WTC11 (cell line): ENCODE measurements at regions not wholly inside any gene's neighbourhood (a gene's known extent, or its start where the extent isn't known, plus 50 kb on each side); places are given as distances from the start of the nearest gene placed in this dataset.

ENCODE experiments used
- ATAC-seq: fragments of 200-7000 bp; cut with Tn5 transposase; 2 replicates; pipeline ENCODE4 v1.10.0; 2021; ENCODE audit warnings: mild to moderate bottlenecking, moderate library complexity
- CTCF ChIA-PET: fragments of 300-600 bp; sonication (Branson Sonifier 250); formaldehyde crosslinking; loops from one replicate; lab custom pipeline; 2021; ENCODE audit warnings: antibody characterized with exemption; lab: Charles Lee
- POLR2A ChIA-PET: fragments of 350-600 bp; sonication (Branson Sonifier 250); formaldehyde crosslinking; loops from one replicate; lab custom pipeline; 2021; ENCODE audit warnings: antibody characterized with exemption; lab: Charles Lee
- DNase-seq: peaks from one replicate; pipeline ENCODE4 v3.0.0; 2021; ENCODE audit warnings: low spot score
- H3K27ac Mint-ChIP-seq: 2 replicates; pipeline ENCODE4 v1.8.0; 2021; ENCODE audit warnings: mixed read lengths
- H3K27me3 Mint-ChIP-seq: 2 replicates; pipeline ENCODE4 v1.8.0; 2021; ENCODE audit warnings: low read depth, mild to moderate bottlenecking, moderate library complexity, mixed read lengths
- H3K36me3 Mint-ChIP-seq: 2 replicates; pipeline ENCODE4 v1.8.0; 2021; ENCODE audit warnings: mixed read lengths
- H3K4me1 Mint-ChIP-seq: 2 replicates; pipeline ENCODE4 v1.8.0; 2022; ENCODE audit warnings: mixed read lengths
- H3K4me3 Mint-ChIP-seq: 2 replicates; pipeline ENCODE4 v1.8.0; 2021; ENCODE audit warnings: mild to moderate bottlenecking, moderate library complexity, mixed read lengths
- H3K9me3 Mint-ChIP-seq: 2 replicates; pipeline ENCODE4 v1.8.0; 2021; ENCODE audit warnings: mixed read lengths
- ATF6 ChIP-seq: sonication (generic); formaldehyde crosslinking; IDR thresholded peaks from 2 replicates; pipeline ENCODE4 v1.8.1; 2023; ENCODE audit warnings: mild to moderate bottlenecking, missing genetic modification reagents
- E2F1 ChIP-seq: sonication (generic); formaldehyde crosslinking; IDR thresholded peaks from 2 replicates; pipeline ENCODE4 v1.8.0; 2022; ENCODE audit warnings: mild to moderate bottlenecking, missing genetic modification reagents
- E2F4 ChIP-seq: sonication (generic); formaldehyde crosslinking; IDR thresholded peaks from 2 replicates; pipeline ENCODE4 v1.8.1; 2022; ENCODE audit warnings: low read depth, mild to moderate bottlenecking, moderate library complexity, missing genetic modification reagents, borderline replicate concordance
- ESRRA ChIP-seq: sonication (generic); formaldehyde crosslinking; IDR thresholded peaks from 2 replicates; pipeline ENCODE4 v1.8.1; 2022; ENCODE audit warnings: mild to moderate bottlenecking, missing genetic modification reagents, borderline replicate concordance
- GABPB1 ChIP-seq: sonication (generic); formaldehyde crosslinking; IDR thresholded peaks from 2 replicates; pipeline ENCODE4 v1.8.1; 2023; ENCODE audit warnings: mild to moderate bottlenecking, missing genetic modification reagents
- GTF2I ChIP-seq: fragments of 250-450 bp; sonication (Bioruptor Pico); conservative IDR thresholded peaks from 2 replicates; pipeline ENCODE4 v1.4.0; 2021; ENCODE audit warnings: mild to moderate bottlenecking
- HMGXB4 ChIP-seq: sonication (generic); formaldehyde crosslinking; IDR thresholded peaks from 2 replicates; pipeline ENCODE4 v1.8.1; 2023; ENCODE audit warnings: mild to moderate bottlenecking, moderate library complexity, missing genetic modification reagents
- JAZF1 ChIP-seq: fragments of 250-450 bp; sonication (Bioruptor Pico); IDR thresholded peaks from 2 replicates; pipeline ENCODE4 v1.9.0; 2021; ENCODE audit warnings: moderate library complexity, mild to moderate bottlenecking, inconsistent platforms
- JUN ChIP-seq: sonication (generic); formaldehyde crosslinking; IDR thresholded peaks from 2 replicates; pipeline ENCODE4 v1.8.0; 2023; ENCODE audit warnings: mild to moderate bottlenecking, missing genetic modification reagents
- MAX ChIP-seq: sonication (generic); formaldehyde crosslinking; IDR thresholded peaks from 2 replicates; pipeline ENCODE4 v1.8.0; 2022; ENCODE audit warnings: mild to moderate bottlenecking, missing genetic modification reagents
- NFATC4 ChIP-seq: fragments of 250-450 bp; sonication (Bioruptor Pico); IDR thresholded peaks from 2 replicates; pipeline ENCODE4 v1.9.0; 2021; ENCODE audit warnings: mild to moderate bottlenecking
- OVOL2 ChIP-seq: fragments of 250-450 bp; sonication (Bioruptor Pico); IDR thresholded peaks from 2 replicates; pipeline ENCODE4 v1.9.0; 2021; ENCODE audit warnings: mild to moderate bottlenecking, borderline replicate concordance
- PREB ChIP-seq: sonication (generic); formaldehyde crosslinking; IDR thresholded peaks from 2 replicates; pipeline ENCODE4 v1.8.1; 2022; ENCODE audit warnings: mild to moderate bottlenecking, missing genetic modification reagents, moderate library complexity, borderline replicate concordance
- TEAD4 ChIP-seq: sonication (generic); formaldehyde crosslinking; IDR thresholded peaks from 2 replicates; pipeline ENCODE4 v1.8.0; 2022; ENCODE audit warnings: mild to moderate bottlenecking, missing genetic modification reagents
- USF2 ChIP-seq: sonication (generic); formaldehyde crosslinking; IDR thresholded peaks from 2 replicates; pipeline ENCODE4 v1.8.1; 2023; ENCODE audit warnings: mild to moderate bottlenecking, missing genetic modification reagents, moderate library complexity
- ZBTB43 ChIP-seq: sonication (generic); formaldehyde crosslinking; IDR thresholded peaks from 2 replicates; pipeline ENCODE4 v1.8.1; 2023; ENCODE audit warnings: mild to moderate bottlenecking, missing genetic modification reagents
- ZNF219 ChIP-seq: sonication (generic); formaldehyde crosslinking; IDR thresholded peaks from 2 replicates; pipeline ENCODE4 v1.8.0; 2023; ENCODE audit warnings: missing genetic modification reagents, mild to moderate bottlenecking, borderline replicate concordance
- ZNF232 ChIP-seq: sonication (generic); formaldehyde crosslinking; IDR thresholded peaks from 2 replicates; pipeline ENCODE4 v1.8.0; 2022; ENCODE audit warnings: mild to moderate bottlenecking, missing genetic modification reagents
- ZNF317 ChIP-seq: sonication (generic); formaldehyde crosslinking; IDR thresholded peaks from 2 replicates; pipeline ENCODE4 v1.8.1; 2023; ENCODE audit warnings: low read depth, mild to moderate bottlenecking, moderate library complexity, missing genetic modification reagents, borderline replicate concordance
- ZNF512 ChIP-seq: sonication (generic); formaldehyde crosslinking; IDR thresholded peaks from 2 replicates; pipeline ENCODE4 v1.8.1; 2022; ENCODE audit warnings: missing genetic modification reagents, borderline replicate concordance

- Mint-ChIP-seq H3K27ac (no peak overlapping the region; the same call in 1 of the 2 replicates), H3K4me1 (peaks cover 42% of the 10 kb centered on the region)
Measured at GRCh38 chr22:27541836-27542235, 259.7 kb downstream of the MN1 start.

GRCh38 chr22:27542602-27543001, 259.0 kb downstream of the MN1 start:
- H3K4me1 Mint-ChIP-seq = peaks cover 40% of the 10 kb centered on the region
- H3K36me3 Mint-ChIP-seq = no peaks in the 10 kb centered on the region
- POLR2A ChIA-PET = no interaction called here
- no peaks in the 10 kb centered on the region for H3K27me3 Mint-ChIP-seq
- CTCF ChIA-PET = no interaction called here
- H3K9me3 Mint-ChIP-seq = no peaks in the 10 kb centered on the region
- ATAC-seq = no peak
- no peak overlapping the region for H3K27ac Mint-ChIP-seq
- DNase-seq = no peak
- no peak overlapping the region for H3K4me3 Mint-ChIP-seq
- TF ChIP-seq OVOL2 (CRISPR knock-in tag) (no peak), TEAD4 (CRISPR knock-in tag) (no peak), JUN (CRISPR knock-in tag) (no peak), ZNF232 (CRISPR knock-in tag) (no peak), MAX (CRISPR knock-in tag) (no peak), GABPB1 (CRISPR knock-in tag) (no peak), HMGXB4 (no peak), ZNF219 (CRISPR knock-in tag) (no peak), USF2 (CRISPR knock-in tag) (no peak), E2F1 (CRISPR knock-in tag) (no peak), PREB (CRISPR knock-in tag) (no peak), JAZF1 (CRISPR knock-in tag) (no peak), ZNF317 (CRISPR knock-in tag) (no peak), ZBTB43 (no peak), E2F4 (CRISPR knock-in tag) (no peak), NFATC4 (CRISPR knock-in tag) (no peak), ZNF512 (no peak), GTF2I (CRISPR knock-in tag) (no peak)

More at GRCh38 chr22:27541836-27542235, 259.7 kb downstream of the MN1 start:
- DNase-seq (no peak), ATAC-seq (no peak)
- POLR2A ChIA-PET = no interaction called here
- Mint-ChIP-seq H3K9me3 (no peaks in the 10 kb centered on the region), H3K27me3 (no peaks in the 10 kb centered on the region), H3K4me3 (no peak overlapping the region), H3K36me3 (no peaks in the 10 kb centered on the region)
- TF ChIP-seq ATF6 (no peak), ZNF317 (CRISPR knock-in tag) (no peak), GTF2I (CRISPR knock-in tag) (no peak), ESRRA (no peak)
- CTCF ChIA-PET = no interaction called here
